NAMALWA (cell line): ENCODE measurements at regions not wholly inside any gene's neighbourhood (a gene's known extent, or its start where the extent isn't known, plus 50 kb on each side); places are given as distances from the start of the nearest gene placed in this dataset.

Experiments
- DNase-seq: peaks from one replicate; pipeline ENCODE4 v3.0.0-alpha.2; 2015; ENCODE audit warnings: low spot score

DNA sequence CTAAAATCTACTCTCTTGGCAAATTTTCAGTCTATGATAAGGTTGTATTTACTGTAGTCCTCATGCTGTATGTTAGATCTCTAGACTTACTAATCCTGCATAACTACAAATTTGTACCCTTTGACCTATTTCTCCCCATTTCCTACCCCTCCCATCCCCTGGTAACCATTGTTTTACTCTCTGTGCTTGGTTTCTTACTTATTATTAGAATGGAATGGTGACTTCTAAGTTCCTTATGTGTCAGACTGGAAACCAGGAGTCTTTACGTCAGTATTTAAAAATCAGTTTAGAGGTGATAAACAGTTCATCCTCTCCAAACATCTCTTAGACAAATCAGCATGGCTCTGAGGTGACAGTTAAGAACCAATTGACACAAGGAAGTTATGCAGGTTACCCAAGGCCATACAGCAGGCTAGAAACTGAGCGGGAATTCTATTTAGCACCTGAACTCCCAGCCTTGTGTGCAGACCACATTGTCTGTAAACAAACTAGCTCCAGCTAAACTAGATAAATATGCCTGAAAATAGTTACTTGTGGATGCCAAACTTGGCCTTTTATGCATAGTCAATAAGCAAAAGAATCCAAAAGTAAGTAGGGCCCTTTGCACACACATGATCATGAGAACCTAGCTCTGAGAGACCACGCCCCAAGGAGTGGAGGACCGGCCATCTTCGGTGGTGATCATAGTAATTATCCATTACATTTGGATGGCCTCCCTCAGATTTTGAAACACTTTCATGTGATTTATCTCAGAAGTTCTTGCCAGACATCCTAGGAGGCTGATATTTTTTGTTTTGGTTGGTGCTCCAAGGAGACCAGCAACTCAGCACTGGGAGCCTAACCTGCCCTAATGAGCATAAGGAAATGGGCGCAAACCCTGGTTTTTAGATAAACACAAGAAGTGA is 72.3 kb upstream of the BOC start:
- no peak for DNase-seq

GRCh38 chr3:113140876-113141275 is 70.5 kb upstream of the BOC start:
- no peak for DNase-seq

DNA sequence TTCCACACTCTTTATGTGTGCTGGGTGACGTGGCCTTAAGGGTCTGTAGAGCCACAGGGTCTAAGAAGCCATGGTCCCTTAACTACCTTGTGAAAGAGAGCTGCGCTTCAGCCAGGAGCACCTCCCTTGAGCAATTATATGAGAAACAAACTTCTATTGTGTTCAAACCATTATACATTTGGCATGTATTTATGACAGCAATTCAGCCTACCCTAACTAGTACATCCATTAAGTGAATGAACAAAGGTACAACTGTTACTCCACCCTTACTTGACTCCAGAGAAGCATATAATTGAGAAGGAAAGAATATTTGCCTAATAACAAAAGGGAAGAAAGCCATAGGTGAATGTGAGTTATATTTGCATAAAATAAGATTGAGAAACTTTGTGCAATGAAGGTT is 69.8 kb upstream of the BOC start:
- no peak for DNase-seq

DNA sequence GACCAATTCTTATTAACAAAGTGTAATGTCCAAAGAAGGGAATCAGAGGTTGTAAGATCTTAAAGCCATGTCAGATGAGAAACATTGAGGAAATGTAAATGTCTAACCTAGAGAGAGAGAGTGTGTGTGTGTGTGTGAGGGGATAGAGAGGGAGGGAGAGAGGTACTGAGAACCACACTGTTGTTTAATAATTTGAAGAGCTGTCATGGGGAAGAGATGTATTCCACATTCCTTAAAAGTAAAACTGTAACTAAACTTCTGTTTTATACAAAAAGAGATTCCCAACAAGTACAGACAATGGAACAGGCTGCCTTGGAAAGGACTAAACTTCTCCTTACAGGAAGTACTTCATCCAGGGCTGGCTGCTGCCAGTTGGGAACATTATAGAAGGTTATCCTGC is 68.9 kb upstream of the BOC start:
- DNase-seq, result no peak

- DNase-seq, result no peak
These were observed 68.0 kb upstream of the BOC start for GRCh38 chr3:113143353-113143752.

DNA sequence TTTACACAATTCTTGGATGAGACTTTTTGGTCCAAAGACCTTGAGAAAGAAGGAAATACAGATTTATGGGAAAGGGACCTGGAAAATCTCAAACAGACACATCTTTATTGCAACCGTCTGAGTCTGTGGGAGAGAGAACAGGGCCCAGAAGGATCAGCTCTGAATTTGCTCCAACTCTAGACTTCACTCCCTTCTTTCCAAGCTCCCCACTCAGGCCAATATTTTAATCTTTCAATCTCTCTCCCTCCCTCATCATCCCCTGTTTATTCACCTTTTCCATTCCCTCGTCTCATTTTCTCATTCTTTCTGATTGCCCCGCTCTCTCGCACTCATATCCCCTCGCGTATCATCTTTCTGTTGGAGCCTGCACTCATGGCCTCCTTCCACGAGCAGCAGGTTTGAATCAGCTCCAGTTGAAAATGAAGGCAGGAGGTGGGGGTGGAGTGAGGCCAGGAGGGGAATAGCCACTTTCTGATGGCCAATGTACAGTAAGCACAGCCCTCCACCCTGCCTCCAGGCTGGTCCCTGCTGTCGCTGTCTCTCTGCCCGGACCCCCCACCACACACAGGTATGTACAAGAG is 63.6 kb upstream of the BOC start:
- no peak for DNase-seq

- no peak for DNase-seq
These were observed 63.1 kb upstream of the BOC start for GRCh38 chr3:113148284-113148683.

DNA sequence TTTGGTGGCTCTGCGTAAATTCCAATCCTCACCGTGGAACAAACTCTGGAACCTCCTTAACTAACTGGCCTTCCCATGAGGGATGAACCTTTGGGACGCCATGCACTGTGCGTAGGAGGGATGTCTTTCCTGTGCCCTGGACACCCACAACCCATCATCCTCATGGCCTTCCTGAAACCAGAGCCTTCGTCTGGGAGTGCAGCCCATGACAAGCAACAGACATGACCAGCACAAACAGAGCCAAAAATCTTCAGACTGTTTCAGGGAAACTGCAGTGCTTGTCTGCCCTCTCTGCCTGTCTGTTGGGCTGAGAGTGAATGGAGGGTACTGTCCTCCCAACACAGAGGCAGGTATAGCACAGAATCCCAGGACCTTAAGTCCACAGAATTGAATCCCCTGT is 61.1 kb upstream of the BOC start:
- no peak for DNase-seq

- DNase-seq, result no peak
These were observed 59.8 kb upstream of the BOC start for GRCh38 chr3:113151461-113152031.

GRCh38 chr3:113152849-113153248 is 58.5 kb upstream of the BOC start:
- DNase-seq, result no peak

DNA sequence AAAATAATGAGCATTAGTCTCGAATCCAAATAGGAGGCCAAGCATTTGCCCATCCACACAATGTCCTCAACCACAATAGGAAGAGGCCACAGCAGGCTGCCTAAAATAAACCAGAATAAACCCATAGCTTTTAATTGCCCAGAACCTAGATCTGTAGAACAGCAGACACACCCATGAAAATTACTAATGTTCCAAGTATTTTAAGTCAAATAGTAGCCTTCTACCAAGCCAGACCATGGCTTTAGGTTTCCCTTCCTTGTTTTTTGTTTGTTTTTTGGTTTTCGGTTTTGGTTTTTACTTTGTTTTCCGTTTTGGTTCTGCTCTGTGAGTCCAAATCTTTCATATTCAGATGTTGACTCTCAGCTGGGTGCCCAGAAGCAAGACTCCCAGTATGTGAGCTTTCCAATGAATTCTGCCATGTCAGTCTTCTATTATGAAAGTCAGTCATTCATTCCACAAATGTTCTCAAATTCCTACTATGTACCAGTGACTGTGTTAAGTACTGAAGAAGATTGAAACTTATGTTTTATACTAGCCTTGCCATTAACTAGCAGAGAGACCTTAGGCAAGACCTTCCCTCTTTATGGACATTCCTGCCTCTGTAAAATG is 57.8 kb upstream of the BOC start:
- DNase-seq, result no peak

DNA sequence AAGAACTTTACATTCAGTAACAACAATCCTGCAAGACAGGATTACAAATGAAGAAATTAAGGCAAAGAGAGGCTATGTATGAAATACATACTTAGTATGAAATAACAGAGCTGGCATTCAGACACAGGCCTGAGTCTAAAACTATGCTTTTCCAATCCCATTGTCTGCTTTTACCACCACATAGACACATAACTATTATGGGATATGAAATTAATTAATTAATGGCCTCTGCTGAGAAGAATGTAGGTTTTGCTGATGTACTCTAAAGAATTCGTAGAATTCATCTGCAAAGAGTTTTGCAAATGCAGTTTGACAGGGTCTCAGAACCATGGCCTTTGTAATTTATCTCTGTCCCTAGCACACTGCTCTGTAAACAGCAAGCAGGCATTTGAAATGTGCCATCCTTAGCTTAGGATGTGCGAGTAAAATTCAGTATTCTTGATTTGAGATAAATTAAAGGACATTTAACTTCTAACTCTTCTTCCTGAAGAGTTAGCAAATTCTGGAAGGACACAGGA is 54.5 kb upstream of the BOC start:
- DNase-seq, result no peak

GRCh38 chr3:113157408-113158030 is 53.8 kb upstream of the BOC start:
- DNase-seq, result no peak

GRCh38 chr3:113158171-113158570 is 53.2 kb upstream of the BOC start:
- DNase-seq, result no peak
